WTC11 (cell line): ENCODE measurements at regions not wholly inside any gene's neighbourhood (a gene's known extent, or its start where the extent isn't known, plus 50 kb on each side); places are given as distances from the start of the nearest gene placed in this dataset.

Experiments used
- ATAC-seq: fragments of 200-7000 bp; cut with Tn5 transposase; 2 replicates; pipeline ENCODE4 v1.10.0; 2021; ENCODE audit warnings: mild to moderate bottlenecking, moderate library complexity
- CTCF ChIA-PET: fragments of 300-600 bp; sonication (Branson Sonifier 250); formaldehyde crosslinking; loops from one replicate; lab custom pipeline; 2021; ENCODE audit warnings: antibody characterized with exemption; lab: Charles Lee
- POLR2A ChIA-PET: fragments of 350-600 bp; sonication (Branson Sonifier 250); formaldehyde crosslinking; loops from one replicate; lab custom pipeline; 2021; ENCODE audit warnings: antibody characterized with exemption; lab: Charles Lee
- DNase-seq: peaks from one replicate; pipeline ENCODE4 v3.0.0; 2021; ENCODE audit warnings: low spot score
- H3K27ac Mint-ChIP-seq: 2 replicates; pipeline ENCODE4 v1.8.0; 2021; ENCODE audit warnings: mixed read lengths
- H3K27me3 Mint-ChIP-seq: 2 replicates; pipeline ENCODE4 v1.8.0; 2021; ENCODE audit warnings: low read depth, mild to moderate bottlenecking, moderate library complexity, mixed read lengths
- H3K36me3 Mint-ChIP-seq: 2 replicates; pipeline ENCODE4 v1.8.0; 2021; ENCODE audit warnings: mixed read lengths
- H3K4me1 Mint-ChIP-seq: 2 replicates; pipeline ENCODE4 v1.8.0; 2022; ENCODE audit warnings: mixed read lengths
- H3K4me3 Mint-ChIP-seq: 2 replicates; pipeline ENCODE4 v1.8.0; 2021; ENCODE audit warnings: mild to moderate bottlenecking, moderate library complexity, mixed read lengths
- H3K9me3 Mint-ChIP-seq: 2 replicates; pipeline ENCODE4 v1.8.0; 2021; ENCODE audit warnings: mixed read lengths
- ATF1 ChIP-seq: sonication (generic); formaldehyde crosslinking; IDR thresholded peaks from 2 replicates; pipeline ENCODE4 v1.8.1; 2023; ENCODE audit warnings: mild to moderate bottlenecking, moderate library complexity, missing genetic modification reagents
- FOXP1 ChIP-seq: sonication (generic); formaldehyde crosslinking; IDR thresholded peaks from 2 replicates; pipeline ENCODE4 v1.8.0; 2022; ENCODE audit warnings: missing genetic modification reagents, mild to moderate bottlenecking, moderate library complexity, borderline replicate concordance
- GRHL2 ChIP-seq: fragments of 250-450 bp; sonication (Bioruptor Pico); IDR thresholded peaks from 2 replicates; pipeline ENCODE4 v1.8.0; 2022; ENCODE audit warnings: mild to moderate bottlenecking, moderate library complexity; ENCODE audit not compliant: insufficient replicate concordance, severe bottlenecking
- GTF2I ChIP-seq: fragments of 250-450 bp; sonication (Bioruptor Pico); conservative IDR thresholded peaks from 2 replicates; pipeline ENCODE4 v1.4.0; 2021; ENCODE audit warnings: mild to moderate bottlenecking
- JUN ChIP-seq: sonication (generic); formaldehyde crosslinking; IDR thresholded peaks from 2 replicates; pipeline ENCODE4 v1.8.0; 2023; ENCODE audit warnings: mild to moderate bottlenecking, missing genetic modification reagents
- MXD4 ChIP-seq: fragments of 250-450 bp; sonication (Bioruptor Pico); IDR thresholded peaks from 2 replicates; pipeline ENCODE4 v1.8.0; 2021; ENCODE audit warnings: mild to moderate bottlenecking, moderate library complexity, borderline replicate concordance
- PRRX2 ChIP-seq: fragments of 250-450 bp; sonication (Bioruptor Pico); IDR thresholded peaks from 2 replicates; pipeline ENCODE4 v1.8.0; 2021; ENCODE audit warnings: mild to moderate bottlenecking
- RORB ChIP-seq: fragments of 250-450 bp; sonication (Bioruptor Pico); IDR thresholded peaks from 2 replicates; pipeline ENCODE4 v1.9.0; 2021; ENCODE audit warnings: mild to moderate bottlenecking
- SMAD4 ChIP-seq: sonication (generic); formaldehyde crosslinking; IDR thresholded peaks from 2 replicates; pipeline ENCODE4 v1.8.0; 2022; ENCODE audit warnings: mild to moderate bottlenecking, missing genetic modification reagents
- SOX15 ChIP-seq: fragments of 250-450 bp; sonication (Bioruptor Pico); IDR thresholded peaks from 2 replicates; pipeline ENCODE4 v1.9.0; 2021; ENCODE audit warnings: mild to moderate bottlenecking
- ZNF121 ChIP-seq: sonication (generic); formaldehyde crosslinking; IDR thresholded peaks from 2 replicates; pipeline ENCODE4 v1.8.0; 2023; ENCODE audit warnings: missing genetic modification reagents
- ZNF138 ChIP-seq: sonication (generic); formaldehyde crosslinking; conservative IDR thresholded peaks from 2 replicates; pipeline ENCODE4 v1.8.1; 2022; ENCODE audit warnings: mild to moderate bottlenecking, moderate library complexity, missing genetic modification reagents
- ZNF423 ChIP-seq: fragments of 250-450 bp; sonication (Bioruptor Pico); IDR thresholded peaks from 2 replicates; pipeline ENCODE4 v2.1.2; 2022; ENCODE audit warnings: mild to moderate bottlenecking, moderate library complexity
- TF ChIP-seq, protein P1 (sequence below): sonication (generic); formaldehyde crosslinking; IDR thresholded peaks from 2 replicates; pipeline ENCODE4 v1.8.1; 2023; ENCODE audit warnings: mild to moderate bottlenecking, moderate library complexity, missing genetic modification reagents
- TF ChIP-seq, protein P2 (sequence below): sonication (generic); formaldehyde crosslinking; IDR thresholded peaks from 2 replicates; pipeline ENCODE4 v1.8.0; 2023; ENCODE audit warnings: missing genetic modification reagents
- TF ChIP-seq, protein P3 (sequence below): sonication (generic); formaldehyde crosslinking; IDR thresholded peaks from 2 replicates; pipeline ENCODE4 v1.8.1; 2023; ENCODE audit warnings: mild to moderate bottlenecking, missing genetic modification reagents, moderate library complexity
- TF ChIP-seq, protein P4 (sequence below): sonication (generic); formaldehyde crosslinking; IDR thresholded peaks from 2 replicates; pipeline ENCODE4 v1.8.0; 2022; ENCODE audit warnings: missing genetic modification reagents
- TF ChIP-seq, protein P5 (sequence below): sonication (generic); formaldehyde crosslinking; IDR thresholded peaks from 2 replicates; pipeline ENCODE4 v1.8.0; 2022; ENCODE audit warnings: mild to moderate bottlenecking, missing genetic modification reagents
- TF ChIP-seq, protein P6 (sequence below): sonication (generic); formaldehyde crosslinking; IDR thresholded peaks from 2 replicates; pipeline ENCODE4 v1.8.0; 2023; ENCODE audit warnings: mild to moderate bottlenecking, missing genetic modification reagents
- TF ChIP-seq, protein P7 (sequence below): sonication (generic); formaldehyde crosslinking; IDR thresholded peaks from 2 replicates; pipeline ENCODE4 v1.8.1; 2023; ENCODE audit warnings: mild to moderate bottlenecking, missing genetic modification reagents, moderate library complexity
- TF ChIP-seq, protein P8 (sequence below): sonication (generic); formaldehyde crosslinking; conservative IDR thresholded peaks from 2 replicates; pipeline ENCODE4 v1.8.1; 2022; ENCODE audit warnings: mild to moderate bottlenecking, missing genetic modification reagents
- TF ChIP-seq, protein P9 (sequence below): fragments of 250-450 bp; sonication (Bioruptor Pico); IDR thresholded peaks from 2 replicates; pipeline ENCODE4 v2.1.2; 2022; ENCODE audit warnings: mild to moderate bottlenecking, moderate library complexity

DNA sequence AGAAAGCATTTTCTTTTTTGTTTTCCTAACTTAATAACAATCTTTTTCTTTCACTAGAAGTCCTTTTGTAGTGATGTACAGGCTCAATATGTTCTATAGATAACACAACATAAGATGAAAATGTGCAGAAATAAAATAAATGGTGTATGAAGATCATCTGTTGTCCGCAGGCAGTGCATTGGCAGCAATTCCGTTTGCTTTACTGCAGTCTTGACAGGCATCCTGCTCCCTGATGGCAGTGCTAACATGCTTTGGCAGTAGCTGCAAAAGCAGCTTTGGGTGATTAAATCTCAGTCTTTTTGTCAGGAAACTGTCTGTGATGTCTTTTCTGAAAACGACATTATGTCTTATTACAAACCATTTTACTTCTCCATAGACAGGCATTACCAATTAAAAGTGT, 131.4 kb downstream of the TRAM1L1 start (continued):
- TF ChIP-seq, protein P1, sequence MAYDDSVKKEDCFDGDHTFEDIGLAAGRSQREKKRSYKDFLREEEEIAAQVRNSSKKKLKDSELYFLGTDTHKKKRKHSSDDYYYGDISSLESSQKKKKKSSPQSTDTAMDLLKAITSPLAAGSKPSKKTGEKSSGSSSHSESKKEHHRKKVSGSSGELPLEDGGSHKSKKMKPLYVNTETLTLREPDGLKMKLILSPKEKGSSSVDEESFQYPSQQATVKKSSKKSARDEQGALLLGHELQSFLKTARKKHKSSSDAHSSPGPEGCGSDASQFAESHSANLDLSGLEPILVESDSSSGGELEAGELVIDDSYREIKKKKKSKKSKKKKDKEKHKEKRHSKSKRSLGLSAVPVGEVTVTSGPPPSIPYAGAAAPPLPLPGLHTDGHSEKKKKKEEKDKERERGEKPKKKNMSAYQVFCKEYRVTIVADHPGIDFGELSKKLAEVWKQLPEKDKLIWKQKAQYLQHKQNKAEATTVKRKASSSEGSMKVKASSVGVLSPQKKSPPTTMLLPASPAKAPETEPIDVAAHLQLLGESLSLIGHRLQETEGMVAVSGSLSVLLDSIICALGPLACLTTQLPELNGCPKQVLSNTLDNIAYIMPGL (CRISPR knock-in tag) = no peak
- TF ChIP-seq, protein P2, sequence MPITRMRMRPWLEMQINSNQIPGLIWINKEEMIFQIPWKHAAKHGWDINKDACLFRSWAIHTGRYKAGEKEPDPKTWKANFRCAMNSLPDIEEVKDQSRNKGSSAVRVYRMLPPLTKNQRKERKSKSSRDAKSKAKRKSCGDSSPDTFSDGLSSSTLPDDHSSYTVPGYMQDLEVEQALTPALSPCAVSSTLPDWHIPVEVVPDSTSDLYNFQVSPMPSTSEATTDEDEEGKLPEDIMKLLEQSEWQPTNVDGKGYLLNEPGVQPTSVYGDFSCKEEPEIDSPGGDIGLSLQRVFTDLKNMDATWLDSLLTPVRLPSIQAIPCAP (CRISPR knock-in tag) = no peak
- TF ChIP-seq ZNF423 (no peak), GTF2I (CRISPR knock-in tag) (no peak), ZNF138 (no peak), GRHL2 (CRISPR knock-in tag) (no peak)
- TF ChIP-seq, protein P3, sequence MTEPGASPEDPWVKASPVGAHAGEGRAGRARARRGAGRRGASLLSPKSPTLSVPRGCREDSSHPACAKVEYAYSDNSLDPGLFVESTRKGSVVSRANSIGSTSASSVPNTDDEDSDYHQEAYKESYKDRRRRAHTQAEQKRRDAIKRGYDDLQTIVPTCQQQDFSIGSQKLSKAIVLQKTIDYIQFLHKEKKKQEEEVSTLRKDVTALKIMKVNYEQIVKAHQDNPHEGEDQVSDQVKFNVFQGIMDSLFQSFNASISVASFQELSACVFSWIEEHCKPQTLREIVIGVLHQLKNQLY (CRISPR knock-in tag) = no peak
- TF ChIP-seq, protein P4, sequence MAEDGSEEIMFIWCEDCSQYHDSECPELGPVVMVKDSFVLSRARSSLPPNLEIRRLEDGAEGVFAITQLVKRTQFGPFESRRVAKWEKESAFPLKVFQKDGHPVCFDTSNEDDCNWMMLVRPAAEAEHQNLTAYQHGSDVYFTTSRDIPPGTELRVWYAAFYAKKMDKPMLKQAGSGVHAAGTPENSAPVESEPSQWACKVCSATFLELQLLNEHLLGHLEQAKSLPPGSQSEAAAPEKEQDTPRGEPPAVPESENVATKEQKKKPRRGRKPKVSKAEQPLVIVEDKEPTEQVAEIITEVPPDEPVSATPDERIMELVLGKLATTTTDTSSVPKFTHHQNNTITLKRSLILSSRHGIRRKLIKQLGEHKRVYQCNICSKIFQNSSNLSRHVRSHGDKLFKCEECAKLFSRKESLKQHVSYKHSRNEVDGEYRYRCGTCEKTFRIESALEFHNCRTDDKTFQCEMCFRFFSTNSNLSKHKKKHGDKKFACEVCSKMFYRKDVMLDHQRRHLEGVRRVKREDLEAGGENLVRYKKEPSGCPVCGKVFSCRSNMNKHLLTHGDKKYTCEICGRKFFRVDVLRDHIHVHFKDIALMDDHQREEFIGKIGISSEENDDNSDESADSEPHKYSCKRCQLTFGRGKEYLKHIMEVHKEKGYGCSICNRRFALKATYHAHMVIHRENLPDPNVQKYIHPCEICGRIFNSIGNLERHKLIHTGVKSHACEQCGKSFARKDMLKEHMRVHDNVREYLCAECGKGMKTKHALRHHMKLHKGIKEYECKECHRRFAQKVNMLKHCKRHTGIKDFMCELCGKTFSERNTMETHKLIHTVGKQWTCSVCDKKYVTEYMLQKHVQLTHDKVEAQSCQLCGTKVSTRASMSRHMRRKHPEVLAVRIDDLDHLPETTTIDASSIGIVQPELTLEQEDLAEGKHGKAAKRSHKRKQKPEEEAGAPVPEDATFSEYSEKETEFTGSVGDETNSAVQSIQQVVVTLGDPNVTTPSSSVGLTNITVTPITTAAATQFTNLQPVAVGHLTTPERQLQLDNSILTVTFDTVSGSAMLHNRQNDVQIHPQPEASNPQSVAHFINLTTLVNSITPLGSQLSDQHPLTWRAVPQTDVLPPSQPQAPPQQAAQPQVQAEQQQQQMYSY = no peak
- TF ChIP-seq, protein P5, sequence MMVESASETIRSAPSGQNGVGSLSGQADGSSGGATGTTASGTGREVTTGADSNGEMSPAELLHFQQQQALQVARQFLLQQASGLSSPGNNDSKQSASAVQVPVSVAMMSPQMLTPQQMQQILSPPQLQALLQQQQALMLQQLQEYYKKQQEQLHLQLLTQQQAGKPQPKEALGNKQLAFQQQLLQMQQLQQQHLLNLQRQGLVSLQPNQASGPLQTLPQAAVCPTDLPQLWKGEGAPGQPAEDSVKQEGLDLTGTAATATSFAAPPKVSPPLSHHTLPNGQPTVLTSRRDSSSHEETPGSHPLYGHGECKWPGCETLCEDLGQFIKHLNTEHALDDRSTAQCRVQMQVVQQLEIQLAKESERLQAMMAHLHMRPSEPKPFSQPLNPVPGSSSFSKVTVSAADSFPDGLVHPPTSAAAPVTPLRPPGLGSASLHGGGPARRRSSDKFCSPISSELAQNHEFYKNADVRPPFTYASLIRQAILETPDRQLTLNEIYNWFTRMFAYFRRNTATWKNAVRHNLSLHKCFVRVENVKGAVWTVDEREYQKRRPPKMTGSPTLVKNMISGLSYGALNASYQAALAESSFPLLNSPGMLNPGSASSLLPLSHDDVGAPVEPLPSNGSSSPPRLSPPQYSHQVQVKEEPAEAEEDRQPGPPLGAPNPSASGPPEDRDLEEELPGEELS = no peak

DNA sequence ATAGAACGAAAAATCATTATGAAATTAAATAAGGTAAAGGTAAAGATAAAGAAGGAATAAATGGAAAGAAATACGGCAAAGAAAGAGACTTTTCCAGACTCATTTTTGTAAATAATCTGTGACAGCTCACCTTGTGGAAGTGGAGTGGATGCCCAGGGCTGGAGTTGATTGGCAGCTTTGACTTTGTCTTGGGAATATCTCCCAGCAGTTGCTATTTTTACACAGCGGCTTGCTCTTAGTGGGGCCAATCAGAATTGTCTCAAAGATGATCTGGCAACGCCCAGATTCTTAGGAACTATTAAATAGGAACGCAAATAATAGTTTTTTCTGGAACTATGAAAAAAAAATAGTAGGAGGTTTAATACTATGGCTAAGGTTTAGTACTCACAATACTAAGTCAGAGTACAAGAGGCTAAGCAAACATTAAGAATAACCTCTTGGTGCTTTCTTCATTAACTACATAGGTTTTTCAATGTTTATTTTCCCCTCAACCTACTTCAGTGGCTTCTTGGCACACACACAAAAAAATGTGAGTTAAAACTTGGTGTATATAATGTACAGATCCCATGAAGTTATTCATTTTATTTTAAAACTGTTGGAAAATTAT, 132.7 kb downstream of the TRAM1L1 start:
- CTCF ChIA-PET = no interaction called here
- no peak for DNase-seq
- no peak overlapping the region for H3K27ac Mint-ChIP-seq
- H3K4me3 Mint-ChIP-seq = no peak overlapping the region
- H3K36me3 Mint-ChIP-seq = no peaks in the 10 kb centered on the region
- POLR2A ChIA-PET = no interaction called here
- no peaks in the 10 kb centered on the region for H3K27me3 Mint-ChIP-seq
- no peaks in the 10 kb centered on the region for H3K4me1 Mint-ChIP-seq
- H3K9me3 Mint-ChIP-seq = no peaks in the 10 kb centered on the region
- ATAC-seq = no peak
- TF ChIP-seq, protein P6, sequence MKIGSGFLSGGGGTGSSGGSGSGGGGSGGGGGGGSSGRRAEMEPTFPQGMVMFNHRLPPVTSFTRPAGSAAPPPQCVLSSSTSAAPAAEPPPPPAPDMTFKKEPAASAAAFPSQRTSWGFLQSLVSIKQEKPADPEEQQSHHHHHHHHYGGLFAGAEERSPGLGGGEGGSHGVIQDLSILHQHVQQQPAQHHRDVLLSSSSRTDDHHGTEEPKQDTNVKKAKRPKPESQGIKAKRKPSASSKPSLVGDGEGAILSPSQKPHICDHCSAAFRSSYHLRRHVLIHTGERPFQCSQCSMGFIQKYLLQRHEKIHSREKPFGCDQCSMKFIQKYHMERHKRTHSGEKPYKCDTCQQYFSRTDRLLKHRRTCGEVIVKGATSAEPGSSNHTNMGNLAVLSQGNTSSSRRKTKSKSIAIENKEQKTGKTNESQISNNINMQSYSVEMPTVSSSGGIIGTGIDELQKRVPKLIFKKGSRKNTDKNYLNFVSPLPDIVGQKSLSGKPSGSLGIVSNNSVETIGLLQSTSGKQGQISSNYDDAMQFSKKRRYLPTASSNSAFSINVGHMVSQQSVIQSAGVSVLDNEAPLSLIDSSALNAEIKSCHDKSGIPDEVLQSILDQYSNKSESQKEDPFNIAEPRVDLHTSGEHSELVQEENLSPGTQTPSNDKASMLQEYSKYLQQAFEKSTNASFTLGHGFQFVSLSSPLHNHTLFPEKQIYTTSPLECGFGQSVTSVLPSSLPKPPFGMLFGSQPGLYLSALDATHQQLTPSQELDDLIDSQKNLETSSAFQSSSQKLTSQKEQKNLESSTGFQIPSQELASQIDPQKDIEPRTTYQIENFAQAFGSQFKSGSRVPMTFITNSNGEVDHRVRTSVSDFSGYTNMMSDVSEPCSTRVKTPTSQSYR (CRISPR knock-in tag) = no peak
- TF ChIP-seq SMAD4 (no peak), ZNF121 (CRISPR knock-in tag) (no peak), FOXP1 (CRISPR knock-in tag) (no peak), JUN (CRISPR knock-in tag) (no peak), PRRX2 (CRISPR knock-in tag) (no peak), ATF1 (CRISPR knock-in tag) (no peak), MXD4 (CRISPR knock-in tag) (no peak), SOX15 (CRISPR knock-in tag) (no peak), RORB (CRISPR knock-in tag) (no peak)
- TF ChIP-seq, protein P2 (CRISPR knock-in tag) = no peak
- TF ChIP-seq, protein P7, sequence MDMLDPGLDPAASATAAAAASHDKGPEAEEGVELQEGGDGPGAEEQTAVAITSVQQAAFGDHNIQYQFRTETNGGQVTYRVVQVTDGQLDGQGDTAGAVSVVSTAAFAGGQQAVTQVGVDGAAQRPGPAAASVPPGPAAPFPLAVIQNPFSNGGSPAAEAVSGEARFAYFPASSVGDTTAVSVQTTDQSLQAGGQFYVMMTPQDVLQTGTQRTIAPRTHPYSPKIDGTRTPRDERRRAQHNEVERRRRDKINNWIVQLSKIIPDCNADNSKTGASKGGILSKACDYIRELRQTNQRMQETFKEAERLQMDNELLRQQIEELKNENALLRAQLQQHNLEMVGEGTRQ = no peak
- TF ChIP-seq, protein P8, sequence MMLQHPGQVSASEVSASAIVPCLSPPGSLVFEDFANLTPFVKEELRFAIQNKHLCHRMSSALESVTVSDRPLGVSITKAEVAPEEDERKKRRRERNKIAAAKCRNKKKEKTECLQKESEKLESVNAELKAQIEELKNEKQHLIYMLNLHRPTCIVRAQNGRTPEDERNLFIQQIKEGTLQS (CRISPR knock-in tag) = no peak
- TF ChIP-seq, protein P9, sequence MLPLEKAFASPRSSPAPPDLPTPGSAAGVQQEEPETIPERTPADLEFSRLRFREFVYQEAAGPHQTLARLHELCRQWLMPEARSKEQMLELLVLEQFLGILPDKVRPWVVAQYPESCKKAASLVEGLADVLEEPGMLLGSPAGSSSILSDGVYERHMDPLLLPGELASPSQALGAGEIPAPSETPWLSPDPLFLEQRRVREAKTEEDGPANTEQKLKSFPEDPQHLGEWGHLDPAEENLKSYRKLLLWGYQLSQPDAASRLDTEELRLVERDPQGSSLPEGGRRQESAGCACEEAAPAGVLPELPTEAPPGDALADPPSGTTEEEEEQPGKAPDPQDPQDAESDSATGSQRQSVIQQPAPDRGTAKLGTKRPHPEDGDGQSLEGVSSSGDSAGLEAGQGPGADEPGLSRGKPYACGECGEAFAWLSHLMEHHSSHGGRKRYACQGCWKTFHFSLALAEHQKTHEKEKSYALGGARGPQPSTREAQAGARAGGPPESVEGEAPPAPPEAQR (CRISPR knock-in tag) = no peak
